ENCODE measurements at regions not wholly inside any gene's neighbourhood (a gene's known extent, or its start where the extent isn't known, plus 50 kb on each side); places are given as distances from the start of the nearest gene placed in this dataset.

DNA sequence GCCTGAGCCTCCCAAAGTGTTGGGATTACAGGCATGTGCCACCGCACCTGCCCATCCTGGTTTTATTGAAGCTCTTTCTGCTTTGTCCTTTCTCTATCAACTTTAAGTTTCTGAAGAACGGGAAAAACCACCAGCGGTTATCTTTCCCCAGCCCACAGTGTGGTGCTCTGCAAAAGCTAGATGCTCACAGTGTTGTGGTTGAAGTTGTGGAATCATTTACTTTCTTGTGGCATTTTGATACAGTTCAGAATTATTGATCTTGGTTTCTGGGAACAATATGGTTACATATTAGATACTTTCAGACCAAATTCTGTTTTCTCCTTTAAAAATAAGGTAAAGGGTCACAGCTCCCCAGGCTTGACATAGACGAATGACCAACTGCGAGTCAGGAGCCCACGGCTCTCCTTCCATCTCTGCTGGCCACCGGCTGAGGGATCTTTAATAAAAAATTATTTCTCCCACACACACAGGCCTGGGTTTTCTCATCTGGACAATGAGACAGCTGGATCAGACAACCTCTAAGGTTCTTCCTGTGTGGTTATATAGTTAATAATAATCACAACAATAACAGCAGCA, 385.3 kb downstream of the SETD4 start:
- Histone ChIP-seq H3K4me3 (ENCODE audit: low read length) (no peak overlapping the region), H3K9me2 (replicated peaks; ENCODE audit: insufficient read depth, low read length) (no peaks in the 10 kb centered on the region), H3F3A (ENCODE audit: insufficient read depth, low read length) (no peaks in the 10 kb centered on the region), H3K4me2 (ENCODE audit: low read depth, low read length) (no peak overlapping the region), H3K9ac (ENCODE audit: low read length) (no peak overlapping the region), H3K27ac (ENCODE audit: low read length) (no peak overlapping the region), H3K36me3 (replicated peaks; ENCODE audit: insufficient read depth, low read length) (no peaks in the 10 kb centered on the region), H2AFZ (ENCODE audit: low read length) (no peak overlapping the region), H3K79me2 (ENCODE audit: low read length) (no peaks in the 10 kb centered on the region), H4K20me1 (ENCODE audit: insufficient read depth, low read length) (no peaks in the 10 kb centered on the region), H3K4me1 (ENCODE audit: low read length) (peaks cover 3% of the 10 kb centered on the region; the same call in 1 of the 2 replicates), H3K9me3 (replicated peaks; ENCODE audit: insufficient read depth, low read length) (no peaks in the 10 kb centered on the region), H3K27me3 (replicated peaks; ENCODE audit: insufficient read depth, low read length) (no peaks in the 10 kb centered on the region)
- TF ChIP-seq EZH2 (optimal IDR thresholded peaks at IDR 0.05; ENCODE audit: low read depth, low read length) (no peak), EZH2phosphoT487 (IDR thresholded peaks at IDR 0.05; ENCODE audit: low read length) (no peak)
- TF ChIP-seq, protein P1, sequence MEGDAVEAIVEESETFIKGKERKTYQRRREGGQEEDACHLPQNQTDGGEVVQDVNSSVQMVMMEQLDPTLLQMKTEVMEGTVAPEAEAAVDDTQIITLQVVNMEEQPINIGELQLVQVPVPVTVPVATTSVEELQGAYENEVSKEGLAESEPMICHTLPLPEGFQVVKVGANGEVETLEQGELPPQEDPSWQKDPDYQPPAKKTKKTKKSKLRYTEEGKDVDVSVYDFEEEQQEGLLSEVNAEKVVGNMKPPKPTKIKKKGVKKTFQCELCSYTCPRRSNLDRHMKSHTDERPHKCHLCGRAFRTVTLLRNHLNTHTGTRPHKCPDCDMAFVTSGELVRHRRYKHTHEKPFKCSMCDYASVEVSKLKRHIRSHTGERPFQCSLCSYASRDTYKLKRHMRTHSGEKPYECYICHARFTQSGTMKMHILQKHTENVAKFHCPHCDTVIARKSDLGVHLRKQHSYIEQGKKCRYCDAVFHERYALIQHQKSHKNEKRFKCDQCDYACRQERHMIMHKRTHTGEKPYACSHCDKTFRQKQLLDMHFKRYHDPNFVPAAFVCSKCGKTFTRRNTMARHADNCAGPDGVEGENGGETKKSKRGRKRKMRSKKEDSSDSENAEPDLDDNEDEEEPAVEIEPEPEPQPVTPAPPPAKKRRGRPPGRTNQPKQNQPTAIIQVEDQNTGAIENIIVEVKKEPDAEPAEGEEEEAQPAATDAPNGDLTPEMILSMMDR (IDR thresholded peaks at IDR 0.05; ENCODE audit: low read length): no peak
- DNase-seq: no peak

DNA sequence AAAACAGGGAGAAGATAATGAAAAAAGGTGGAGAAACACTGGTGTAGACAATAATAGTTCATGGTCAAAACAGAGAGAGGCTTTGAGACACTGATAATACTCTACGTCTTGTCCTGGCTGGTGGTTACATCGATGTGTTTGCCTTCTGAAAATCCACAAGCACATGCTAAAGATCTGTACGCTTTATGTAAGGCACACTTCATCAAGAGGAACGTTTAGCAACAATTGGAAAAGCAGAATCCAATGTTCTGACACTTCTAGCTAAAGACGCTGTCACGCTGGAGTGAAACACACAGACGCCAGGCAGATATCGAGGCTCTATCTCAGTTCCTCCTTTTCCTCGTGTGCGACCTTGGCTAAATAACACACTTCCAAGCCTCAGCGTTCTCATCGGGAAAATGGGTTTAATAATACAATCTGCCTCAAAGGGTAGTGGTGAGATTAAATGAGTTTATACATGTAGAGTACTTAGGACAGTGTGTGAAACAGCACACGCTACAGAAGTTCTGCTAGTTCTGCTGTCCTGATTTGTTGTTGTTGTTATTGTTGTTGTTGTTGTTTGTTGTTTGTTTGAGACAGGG, 386.1 kb downstream of the SETD4 start:
- DNase-seq: no peak
- Histone ChIP-seq H2AFZ (ENCODE audit: low read length) (no peak overlapping the region), H3K27me3 (replicated peaks; ENCODE audit: insufficient read depth, low read length) (no peaks in the 10 kb centered on the region), H3K4me2 (ENCODE audit: low read depth, low read length) (no peak overlapping the region), H3K9ac (ENCODE audit: low read length) (no peak overlapping the region), H4K20me1 (ENCODE audit: insufficient read depth, low read length) (no peaks in the 10 kb centered on the region), H3K4me1 (ENCODE audit: low read length) (peaks cover 3% of the 10 kb centered on the region; the same call in 1 of the 2 replicates), H3K9me3 (replicated peaks; ENCODE audit: insufficient read depth, low read length) (no peaks in the 10 kb centered on the region), H3K9me2 (replicated peaks; ENCODE audit: insufficient read depth, low read length) (no peaks in the 10 kb centered on the region), H3F3A (ENCODE audit: insufficient read depth, low read length) (no peaks in the 10 kb centered on the region), H3K27ac (ENCODE audit: low read length) (no peak overlapping the region), H3K79me2 (ENCODE audit: low read length) (no peaks in the 10 kb centered on the region), H3K36me3 (replicated peaks; ENCODE audit: insufficient read depth, low read length) (no peaks in the 10 kb centered on the region), H3K4me3 (ENCODE audit: low read length) (no peak overlapping the region)
- no peak for TF ChIP-seq EZH2 (optimal IDR thresholded peaks at IDR 0.05; ENCODE audit: low read depth, low read length)
- no peak for TF ChIP-seq EZH2phosphoT487 (IDR thresholded peaks at IDR 0.05; ENCODE audit: low read length)
- TF ChIP-seq, protein P1 (IDR thresholded peaks at IDR 0.05; ENCODE audit: low read length): no peak

DNA sequence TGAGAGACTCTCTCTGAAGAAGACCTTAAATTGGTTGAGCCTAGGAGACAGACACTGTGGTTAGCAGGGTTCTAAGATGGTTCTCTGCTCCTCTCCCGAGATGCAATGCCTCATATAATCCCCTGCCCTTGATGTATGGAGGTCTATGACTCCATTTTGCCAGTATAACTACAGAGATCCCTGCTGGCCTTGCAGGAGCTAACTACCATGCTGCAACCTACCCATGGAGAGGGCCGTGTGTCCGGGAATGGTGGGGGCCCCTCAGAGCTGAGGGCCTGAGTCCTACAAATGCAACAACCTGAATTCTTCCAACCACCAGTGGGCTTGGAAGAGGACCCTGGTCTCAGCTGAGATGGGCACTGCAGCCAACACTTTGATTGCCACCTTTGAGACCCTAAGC, 388.0 kb downstream of the SETD4 start:
- Histone ChIP-seq H3K9me3 (replicated peaks; ENCODE audit: insufficient read depth, low read length) (no peaks in the 10 kb centered on the region), H3K9ac (ENCODE audit: low read length) (no peak overlapping the region), H3K36me3 (replicated peaks; ENCODE audit: insufficient read depth, low read length) (no peaks in the 10 kb centered on the region), H2AFZ (ENCODE audit: low read length) (no peak overlapping the region), H3F3A (ENCODE audit: insufficient read depth, low read length) (no peaks in the 10 kb centered on the region), H3K79me2 (ENCODE audit: low read length) (no peaks in the 10 kb centered on the region), H3K4me3 (ENCODE audit: low read length) (no peak overlapping the region), H3K9me2 (replicated peaks; ENCODE audit: insufficient read depth, low read length) (no peaks in the 10 kb centered on the region), H3K4me1 (ENCODE audit: low read length) (peaks cover 3% of the 10 kb centered on the region; the same call in 1 of the 2 replicates), H3K27me3 (replicated peaks; ENCODE audit: insufficient read depth, low read length) (no peaks in the 10 kb centered on the region), H4K20me1 (ENCODE audit: insufficient read depth, low read length) (no peaks in the 10 kb centered on the region), H3K4me2 (ENCODE audit: low read depth, low read length) (no peak overlapping the region), H3K27ac (ENCODE audit: low read length) (no peak overlapping the region)
- no peak for DNase-seq
- TF ChIP-seq, protein P1 (IDR thresholded peaks at IDR 0.05; ENCODE audit: low read length): no peak
- TF ChIP-seq EZH2 (optimal IDR thresholded peaks at IDR 0.05; ENCODE audit: low read depth, low read length) (no peak), EZH2phosphoT487 (IDR thresholded peaks at IDR 0.05; ENCODE audit: low read length) (no peak)
